ENCODE measurements at regions not wholly inside any gene's neighbourhood (a gene's known extent, or its start where the extent isn't known, plus 50 kb on each side); places are given as distances from the start of the nearest gene placed in this dataset.
"Not testable (repeated sequence)": the region's sequence is repeated elsewhere in the genome, so short reads cannot be mapped to it uniquely, and the experiment has no call there.

DNA sequence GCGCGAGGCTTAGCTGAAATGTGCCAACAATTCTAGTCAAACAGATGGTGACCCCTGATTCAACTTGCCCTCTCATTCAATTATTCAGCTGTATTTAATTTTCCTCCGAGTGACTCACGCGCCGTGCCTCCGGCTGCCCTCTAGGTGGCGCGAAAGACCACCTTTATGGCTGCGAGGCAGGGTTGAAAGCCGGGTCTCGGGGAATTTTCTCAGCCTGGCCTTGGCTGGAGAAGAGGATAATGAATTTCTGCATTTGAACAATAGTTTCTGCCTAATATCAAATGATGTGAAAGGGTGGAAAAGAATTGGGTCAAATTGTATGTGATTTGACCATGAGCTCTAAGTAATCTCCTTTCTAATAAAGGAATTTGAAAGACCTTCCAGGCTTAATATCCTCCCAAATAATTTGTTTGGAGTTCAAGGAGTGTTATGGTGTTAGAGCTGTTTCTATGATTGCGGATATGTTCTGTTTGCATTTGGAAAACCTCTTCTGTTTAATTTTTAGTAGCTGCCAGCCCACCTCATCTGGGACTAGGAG is 310.9 kb downstream of the ZNF536 start:
- DNase-seq (ENCODE audit: extremely low spot score): peak; percentile 78
- CTCF ChIA-PET: interaction anchor here (0.6 to 1.9 kb wide), 13 partner anchors 9 to 1233 kb away, joined by 3 to 13 read pairs (median 3); no protein-coding TSS in a partner anchor
- POLR2A ChIA-PET: no interaction called here
- TF ChIP-seq ELF4 (IDR thresholded peaks at IDR 0.05): no peak
- TF ChIP-seq ARNT (IDR thresholded peaks at IDR 0.05): no peak
- no peak for TF ChIP-seq BHLHE40 (IDR thresholded peaks at IDR 0.05; ENCODE audit: borderline replicate concordance)
- TF ChIP-seq CTBP1 (IDR thresholded peaks at IDR 0.05; ENCODE audit: borderline replicate concordance): no peak
- TF ChIP-seq FOXK2 (IDR thresholded peaks at IDR 0.05): no peak
- no peak for TF ChIP-seq FOXA1 (IDR thresholded peaks at IDR 0.05)
- TF ChIP-seq HDGF (IDR thresholded peaks at IDR 0.05; ENCODE audit: borderline replicate concordance): no peak
- TF ChIP-seq NFRKB (IDR thresholded peaks at IDR 0.05): no peak
- TF ChIP-seq TARDBP (IDR thresholded peaks at IDR 0.05): no peak
- no peak for TF ChIP-seq FOXM1 (IDR thresholded peaks at IDR 0.05; ENCODE audit: borderline replicate concordance)

DNA sequence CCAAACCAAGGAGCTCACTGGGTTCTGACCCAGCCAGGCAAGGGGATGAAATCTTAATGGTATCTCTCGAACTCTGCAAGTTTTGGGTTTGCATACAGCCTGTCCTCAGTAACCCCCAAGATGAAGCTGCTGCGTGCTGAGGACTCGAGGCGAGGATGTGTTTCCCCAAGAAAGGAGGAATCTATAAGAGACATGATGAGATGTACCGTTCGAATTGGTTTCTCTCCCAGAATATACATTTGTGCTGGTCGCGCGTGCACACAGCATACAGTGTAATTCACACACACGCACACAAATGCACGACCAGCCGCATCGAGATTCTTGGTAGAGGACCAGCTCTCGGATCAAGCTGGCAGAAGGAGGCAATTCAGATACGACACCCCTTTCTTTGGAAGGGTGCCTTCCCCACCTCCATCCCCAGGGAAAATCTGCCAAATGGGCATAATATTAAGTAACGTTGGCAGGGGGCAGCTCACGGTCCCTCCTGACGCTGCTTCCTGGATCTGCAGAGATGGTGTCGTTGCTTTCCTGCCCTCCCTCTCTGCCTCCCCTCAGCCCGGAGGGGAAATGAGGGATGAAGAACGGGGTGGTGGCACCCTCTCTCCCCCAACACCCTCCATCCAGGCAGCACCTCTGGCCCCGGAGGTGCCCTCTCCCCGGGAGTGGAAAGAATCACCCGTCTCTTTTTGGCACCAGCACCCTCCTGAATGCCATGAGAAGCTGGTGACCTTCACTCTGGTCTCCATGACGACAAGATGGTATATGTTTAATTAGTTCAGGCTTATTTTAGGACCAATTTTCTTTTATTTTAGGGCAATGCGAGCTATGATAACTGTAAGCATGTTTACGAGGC is 310.2 kb downstream of the ZNF536 start:
- no peak for DNase-seq (ENCODE audit: extremely low spot score)
- TF ChIP-seq SUZ12 (IDR thresholded peaks at IDR 0.05) (no peak), L3MBTL2 (conservative IDR thresholded peaks at IDR 0.05) (no peak), FOXM1 (IDR thresholded peaks at IDR 0.05; ENCODE audit: borderline replicate concordance) (no peak), ELF4 (IDR thresholded peaks at IDR 0.05) (no peak), FOXK2 (IDR thresholded peaks at IDR 0.05) (no peak), LEF1 (IDR thresholded peaks at IDR 0.05; ENCODE audit: borderline replicate concordance) (no peak), HDGF (IDR thresholded peaks at IDR 0.05; ENCODE audit: borderline replicate concordance) (no peak), BHLHE40 (IDR thresholded peaks at IDR 0.05; ENCODE audit: borderline replicate concordance) (no peak), NFRKB (IDR thresholded peaks at IDR 0.05) (no peak), SP1 (IDR thresholded peaks at IDR 0.05) (no peak), TARDBP (IDR thresholded peaks at IDR 0.05) (no peak), ARNT (IDR thresholded peaks at IDR 0.05) (no peak), ZNF384 (IDR thresholded peaks at IDR 0.05) (no peak), CTBP1 (IDR thresholded peaks at IDR 0.05; ENCODE audit: borderline replicate concordance) (no peak)
- POLR2A ChIA-PET: no interaction called here
- CTCF ChIA-PET: interaction anchor here (0.7 to 1.9 kb wide), 8 partner anchors 8 to 1234 kb away, joined by 3 to 13 read pairs (median 4); no protein-coding TSS in a partner anchor

DNA sequence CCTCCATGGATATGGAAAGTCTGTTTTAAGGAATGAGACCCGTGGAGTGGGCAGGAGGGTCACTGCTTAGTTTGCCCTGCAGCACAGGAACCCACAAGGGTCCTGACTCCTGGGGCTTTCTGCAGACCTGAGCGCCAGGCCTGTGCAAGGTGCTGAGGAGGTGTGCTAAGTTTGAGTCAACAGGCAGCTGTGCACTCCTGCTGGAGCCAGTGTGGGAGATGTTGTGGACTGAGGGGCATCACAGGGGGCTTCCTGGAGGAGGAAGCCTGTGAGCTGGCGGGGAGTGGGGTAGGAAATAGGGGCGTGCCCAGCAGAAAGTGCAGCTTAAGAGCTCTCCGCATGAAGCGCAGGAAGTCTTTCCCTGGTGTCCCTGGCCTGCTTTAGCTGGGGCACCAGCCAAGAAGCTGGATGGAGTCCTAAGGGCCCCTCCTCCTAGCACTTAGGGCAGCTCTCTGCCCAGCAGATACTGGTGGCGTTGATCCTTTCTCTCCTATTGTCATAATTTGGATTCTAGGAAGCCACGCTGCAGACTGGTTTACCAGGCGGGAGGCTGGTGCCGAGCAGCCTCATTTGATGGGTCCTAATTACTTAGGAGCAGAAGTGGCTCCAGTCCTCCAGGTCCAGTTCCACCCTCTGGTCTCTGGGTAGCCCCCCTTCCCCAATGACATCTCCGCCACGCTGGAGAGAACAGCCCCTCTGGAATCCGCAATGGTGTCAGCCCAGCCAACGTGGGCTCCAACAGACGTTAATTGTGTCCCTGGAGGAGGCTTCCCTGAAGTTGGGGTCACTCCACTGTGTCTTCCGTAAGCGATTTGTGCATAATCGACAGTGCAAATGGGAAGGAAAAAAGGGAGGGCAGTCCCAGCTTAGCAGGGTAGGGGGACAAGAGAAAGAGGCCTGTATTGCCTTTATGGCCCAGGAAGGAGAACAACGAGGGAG is 309.2 kb downstream of the ZNF536 start:
- TF ChIP-seq, protein P1, sequence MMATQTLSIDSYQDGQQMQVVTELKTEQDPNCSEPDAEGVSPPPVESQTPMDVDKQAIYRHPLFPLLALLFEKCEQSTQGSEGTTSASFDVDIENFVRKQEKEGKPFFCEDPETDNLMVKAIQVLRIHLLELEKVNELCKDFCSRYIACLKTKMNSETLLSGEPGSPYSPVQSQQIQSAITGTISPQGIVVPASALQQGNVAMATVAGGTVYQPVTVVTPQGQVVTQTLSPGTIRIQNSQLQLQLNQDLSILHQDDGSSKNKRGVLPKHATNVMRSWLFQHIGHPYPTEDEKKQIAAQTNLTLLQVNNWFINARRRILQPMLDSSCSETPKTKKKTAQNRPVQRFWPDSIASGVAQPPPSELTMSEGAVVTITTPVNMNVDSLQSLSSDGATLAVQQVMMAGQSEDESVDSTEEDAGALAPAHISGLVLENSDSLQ (IDR thresholded peaks at IDR 0.05): no peak
- TF ChIP-seq HDGF (IDR thresholded peaks at IDR 0.05; ENCODE audit: borderline replicate concordance): no peak
- no peak for TF ChIP-seq NFRKB (IDR thresholded peaks at IDR 0.05)
- no peak for TF ChIP-seq SUZ12 (IDR thresholded peaks at IDR 0.05)
- no peak for TF ChIP-seq L3MBTL2 (conservative IDR thresholded peaks at IDR 0.05)
- no peak for TF ChIP-seq SP1 (IDR thresholded peaks at IDR 0.05)
- no peak for TF ChIP-seq TARDBP (IDR thresholded peaks at IDR 0.05)
- TF ChIP-seq FOXM1 (IDR thresholded peaks at IDR 0.05; ENCODE audit: borderline replicate concordance): no peak
- no peak for TF ChIP-seq CTBP1 (IDR thresholded peaks at IDR 0.05; ENCODE audit: borderline replicate concordance)
- no peak for TF ChIP-seq ELF4 (IDR thresholded peaks at IDR 0.05)
- TF ChIP-seq FOXK2 (IDR thresholded peaks at IDR 0.05): no peak
- TF ChIP-seq BHLHE40 (IDR thresholded peaks at IDR 0.05; ENCODE audit: borderline replicate concordance): no peak
- no peak for TF ChIP-seq LEF1 (IDR thresholded peaks at IDR 0.05; ENCODE audit: borderline replicate concordance)
- no peak for TF ChIP-seq FOXA1 (IDR thresholded peaks at IDR 0.05)
- no peak for TF ChIP-seq ZNF384 (IDR thresholded peaks at IDR 0.05)
- CTCF ChIA-PET: no interaction called here
- POLR2A ChIA-PET: no interaction called here
- no peak for DNase-seq (ENCODE audit: extremely low spot score)

DNA sequence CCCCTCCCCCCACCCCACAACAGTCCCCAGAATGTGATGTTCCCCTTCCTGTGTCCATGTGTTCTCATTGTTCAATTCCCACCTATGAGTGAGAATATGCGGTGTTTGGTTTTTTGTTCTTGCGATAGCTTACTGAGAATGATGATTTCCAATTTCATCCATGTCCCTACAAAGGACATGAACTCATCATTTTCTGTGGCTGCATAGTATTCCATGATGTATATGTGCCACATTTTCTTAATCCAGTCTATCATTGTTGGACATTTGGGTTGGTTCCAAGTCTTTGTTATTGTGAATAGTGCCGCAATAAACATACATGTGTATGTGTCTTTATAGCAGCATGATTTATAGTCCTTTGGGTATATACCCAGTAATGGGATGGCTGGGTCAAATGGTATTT is 308.2 kb downstream of the ZNF536 start:
- CTCF ChIA-PET; DNase-seq (ENCODE audit: extremely low spot score); POLR2A ChIA-PET: not testable (repeated sequence)

DNA sequence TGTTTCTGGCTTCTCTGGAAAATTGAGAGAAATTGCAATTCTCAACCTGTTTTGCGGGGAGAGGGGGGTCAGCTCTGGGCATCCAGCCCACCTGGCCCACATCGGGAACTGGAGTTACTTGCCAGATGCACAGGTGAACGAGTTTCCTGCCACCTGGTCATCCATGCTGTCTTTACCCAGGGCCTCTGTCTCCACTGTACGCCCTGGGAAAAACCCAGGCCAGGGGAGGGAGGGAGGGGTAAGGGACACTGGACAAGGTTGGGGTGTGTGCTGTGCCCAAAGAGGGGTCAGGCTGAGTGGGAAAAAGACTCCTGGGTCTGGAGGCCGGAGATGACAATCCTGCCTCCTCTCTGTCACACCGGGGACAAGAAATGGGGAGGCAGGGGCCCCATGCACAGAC is 307.6 kb downstream of the ZNF536 start:
- no peak for TF ChIP-seq FOXM1 (IDR thresholded peaks at IDR 0.05; ENCODE audit: borderline replicate concordance)
- no peak for TF ChIP-seq HDGF (IDR thresholded peaks at IDR 0.05; ENCODE audit: borderline replicate concordance)
- TF ChIP-seq SUZ12 (IDR thresholded peaks at IDR 0.05): no peak
- TF ChIP-seq NFRKB (IDR thresholded peaks at IDR 0.05): no peak
- no peak for TF ChIP-seq ZNF384 (IDR thresholded peaks at IDR 0.05)
- TF ChIP-seq BHLHE40 (IDR thresholded peaks at IDR 0.05; ENCODE audit: borderline replicate concordance): no peak
- TF ChIP-seq, protein P1 (IDR thresholded peaks at IDR 0.05): no peak
- TF ChIP-seq L3MBTL2 (conservative IDR thresholded peaks at IDR 0.05): no peak
- no peak for TF ChIP-seq TARDBP (IDR thresholded peaks at IDR 0.05)
- TF ChIP-seq FOXK2 (IDR thresholded peaks at IDR 0.05): no peak
- no peak for TF ChIP-seq CTBP1 (IDR thresholded peaks at IDR 0.05; ENCODE audit: borderline replicate concordance)
- ChIA-PET POLR2A (no interaction called here), CTCF (no interaction called here)
- DNase-seq (ENCODE audit: extremely low spot score): no peak

All from HEK293T (cell line).